Endodermal cell (in vitro differentiated cells): ENCODE measurements at regions not wholly inside any gene's neighbourhood (a gene's known extent, or its start where the extent isn't known, plus 50 kb on each side); places are given as distances from the start of the nearest gene placed in this dataset.

Experiments
- DNase-seq: peaks from one replicate; pipeline ENCODE4 v3.0.0-alpha.2; 2017
- H3K27ac ChIP-seq: 2 replicates; pipeline ENCODE4 v1.5.1; 2013; ENCODE audit warnings: mild to moderate bottlenecking, low read depth, low read length, moderate library complexity
- H3K27me3 ChIP-seq: 2 replicates; pipeline ENCODE4 v1.6.1; 2013; ENCODE audit warnings: mild to moderate bottlenecking, low read length, moderate library complexity; ENCODE audit not compliant: insufficient read depth, control insufficient read depth, poor library complexity, severe bottlenecking
- H3K36me3 ChIP-seq: 2 replicates; pipeline ENCODE4 v1.7.0; 2013; ENCODE audit warnings: mild to moderate bottlenecking, low read length, moderate library complexity; ENCODE audit not compliant: control insufficient read depth, insufficient read depth
- H3K4me1 ChIP-seq: one replicate; pipeline ENCODE4 v1.7.0; 2013; ENCODE audit warnings: low read length; ENCODE audit not compliant: control insufficient read depth, insufficient read depth
- H3K4me3 ChIP-seq: 2 replicates; pipeline ENCODE4 v1.5.1; 2013; ENCODE audit warnings: mild to moderate bottlenecking, low read length, moderate library complexity
- H3K9ac ChIP-seq: 2 replicates; pipeline ENCODE4 v1.6.1; 2013; ENCODE audit warnings: mild to moderate bottlenecking, low read length, moderate library complexity; ENCODE audit not compliant: poor library complexity, severe bottlenecking; ENCODE audit errors: extremely low read depth
- H3K9me3 ChIP-seq: 2 replicates; pipeline ENCODE4 v1.6.1; 2013; ENCODE audit warnings: mild to moderate bottlenecking, low read length, moderate library complexity; ENCODE audit not compliant: control insufficient read depth
- H3K27ac Mint-ChIP-seq: 2 replicates; pipeline ENCODE4 v1.8.0; 2020; ENCODE audit warnings: mixed read lengths
- H3K27me3 Mint-ChIP-seq: 2 replicates; pipeline ENCODE4 v1.8.0; 2021; ENCODE audit warnings: mild to moderate bottlenecking, mixed read lengths; ENCODE audit not compliant: insufficient read depth
- H3K36me3 Mint-ChIP-seq: 2 replicates; pipeline ENCODE4 v1.8.0; 2020; ENCODE audit warnings: low read depth, mixed read lengths
- H3K4me1 Mint-ChIP-seq: 2 replicates; pipeline ENCODE4 v1.8.0; 2020; ENCODE audit warnings: mixed read lengths
- H3K4me3 Mint-ChIP-seq: 2 replicates; pipeline ENCODE4 v1.8.0; 2020; ENCODE audit warnings: mild to moderate bottlenecking, moderate library complexity, mixed read lengths
- H3K9me3 Mint-ChIP-seq: 2 replicates; pipeline ENCODE4 v1.8.0; 2020; ENCODE audit warnings: mild to moderate bottlenecking, mixed read lengths
- WGBS, 2 experiments: methylation state at CpG; one replicate each; pipeline versions ENCODE4 v1.1.5 to v1.1.7; 2013; ENCODE audit warnings: missing lambda C conversion rate in 2 of 2, mixed read lengths in 1 of 2; ENCODE audit not compliant: insufficient coverage in 1 of 2, insufficient read length in 1 of 2; 5-methylcytosine and 5-hydroxymethylcytosine counted together
- TF ChIP-seq, protein P1 (sequence below): fragments of 200-600 bp; sonication (generic); conservative IDR thresholded peaks from 2 replicates; pipeline ENCODE4 v1.5.0; 2021; ENCODE audit warnings: antibody characterized with exemption, mild to moderate bottlenecking

DNA sequence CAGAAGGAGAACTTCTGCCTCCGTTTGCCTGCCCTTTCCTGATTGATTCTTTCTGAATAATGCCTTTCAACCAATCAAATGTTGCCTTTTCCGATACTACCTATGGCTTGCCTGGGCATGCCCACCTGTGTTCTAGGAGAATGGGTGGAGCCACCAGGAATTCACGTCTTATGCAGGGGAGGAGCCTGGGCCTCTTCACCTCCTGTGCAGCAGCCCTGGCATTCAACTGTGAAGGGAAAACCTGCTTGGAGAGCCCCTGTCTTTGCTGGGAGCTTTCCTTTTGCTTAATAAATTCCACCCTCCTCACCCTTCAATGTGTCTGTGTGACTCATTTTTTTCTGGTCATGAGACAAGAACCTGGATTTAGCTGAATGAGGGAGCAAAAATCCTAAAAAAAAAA, 730.7 kb downstream of the UQCRFS1 start:
- Histone ChIP-seq H3K36me3 (no peaks in the 10 kb centered on the region), H3K9ac (no peak overlapping the region), H3K27ac (no peak overlapping the region), H3K9me3 (no peaks in the 10 kb centered on the region), H3K4me1 (no peaks in the 10 kb centered on the region), H3K4me3 (no peak overlapping the region), H3K27me3 (no peaks in the 10 kb centered on the region)
- H3K27ac Mint-ChIP-seq, result no peak overlapping the region
- peaks cover 2% of the 10 kb centered on the region for H3K4me1 Mint-ChIP-seq
- H3K4me3 Mint-ChIP-seq, result no peak overlapping the region
- no peaks in the 10 kb centered on the region for H3K9me3 Mint-ChIP-seq
- H3K27me3 Mint-ChIP-seq, result no peaks in the 10 kb centered on the region
- no peaks in the 10 kb centered on the region for H3K36me3 Mint-ChIP-seq
- TF ChIP-seq, protein P1, sequence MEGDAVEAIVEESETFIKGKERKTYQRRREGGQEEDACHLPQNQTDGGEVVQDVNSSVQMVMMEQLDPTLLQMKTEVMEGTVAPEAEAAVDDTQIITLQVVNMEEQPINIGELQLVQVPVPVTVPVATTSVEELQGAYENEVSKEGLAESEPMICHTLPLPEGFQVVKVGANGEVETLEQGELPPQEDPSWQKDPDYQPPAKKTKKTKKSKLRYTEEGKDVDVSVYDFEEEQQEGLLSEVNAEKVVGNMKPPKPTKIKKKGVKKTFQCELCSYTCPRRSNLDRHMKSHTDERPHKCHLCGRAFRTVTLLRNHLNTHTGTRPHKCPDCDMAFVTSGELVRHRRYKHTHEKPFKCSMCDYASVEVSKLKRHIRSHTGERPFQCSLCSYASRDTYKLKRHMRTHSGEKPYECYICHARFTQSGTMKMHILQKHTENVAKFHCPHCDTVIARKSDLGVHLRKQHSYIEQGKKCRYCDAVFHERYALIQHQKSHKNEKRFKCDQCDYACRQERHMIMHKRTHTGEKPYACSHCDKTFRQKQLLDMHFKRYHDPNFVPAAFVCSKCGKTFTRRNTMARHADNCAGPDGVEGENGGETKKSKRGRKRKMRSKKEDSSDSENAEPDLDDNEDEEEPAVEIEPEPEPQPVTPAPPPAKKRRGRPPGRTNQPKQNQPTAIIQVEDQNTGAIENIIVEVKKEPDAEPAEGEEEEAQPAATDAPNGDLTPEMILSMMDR, result no peak
- 79 to 82% methylated on average over 3 of the region's 3 CpGs for WGBS, 2 experiments
- peak; percentile 78 for DNase-seq

DNA sequence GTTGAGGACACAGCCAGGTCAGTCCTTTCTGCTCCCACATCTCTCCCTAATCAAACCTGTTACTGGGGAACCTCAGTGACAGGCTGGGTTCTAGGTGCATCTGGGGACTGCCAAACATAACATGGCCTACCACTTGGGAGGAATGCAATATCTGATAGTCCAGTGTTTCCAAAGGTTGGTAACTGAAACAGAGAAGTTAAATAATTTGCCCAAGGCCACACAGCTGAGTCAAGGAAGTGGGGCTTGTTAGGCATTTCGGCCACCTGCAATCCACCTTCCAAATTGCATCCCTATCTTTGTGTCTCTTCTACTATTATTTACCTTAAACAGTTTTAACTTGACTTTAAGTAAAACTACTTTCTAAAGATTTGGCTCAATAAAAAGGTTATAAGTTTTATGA, 731.3 kb downstream of the UQCRFS1 start:
- Histone ChIP-seq H3K36me3 (no peaks in the 10 kb centered on the region), H3K4me3 (no peak overlapping the region), H3K27ac (no peak overlapping the region), H3K9ac (no peak overlapping the region), H3K4me1 (no peaks in the 10 kb centered on the region), H3K27me3 (no peaks in the 10 kb centered on the region), H3K9me3 (no peaks in the 10 kb centered on the region)
- Mint-ChIP-seq H3K4me1 (peaks cover 2% of the 10 kb centered on the region), H3K36me3 (no peaks in the 10 kb centered on the region), H3K4me3 (no peak overlapping the region), H3K27me3 (no peaks in the 10 kb centered on the region), H3K27ac (no peak overlapping the region), H3K9me3 (no peaks in the 10 kb centered on the region)
- TF ChIP-seq, protein P1, result no peak
- no peak for DNase-seq
- 95% methylated on average over 1 of the region's 1 CpG; no CpG with 5 or more reads in 1 of the 2 experiments for WGBS, 2 experiments

DNA sequence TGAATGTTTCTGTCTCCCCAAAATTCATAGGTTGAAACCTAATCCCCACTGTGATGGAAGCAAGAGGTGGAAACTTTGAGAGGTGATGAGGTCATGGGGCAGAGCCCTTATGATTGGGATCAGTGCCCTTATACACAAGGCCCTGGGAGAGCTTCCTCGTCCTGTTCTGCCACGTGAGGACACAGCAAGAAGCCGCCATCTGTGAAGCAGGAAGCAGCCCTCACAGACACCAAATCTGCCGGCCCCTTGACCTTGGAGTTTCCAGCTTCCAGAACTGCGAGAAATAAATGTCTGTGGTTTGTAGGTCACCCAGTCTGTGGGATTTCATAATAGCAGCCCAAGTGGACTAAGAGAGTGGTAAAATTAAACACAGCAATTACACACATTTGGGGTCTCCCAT, 737.4 kb downstream of the UQCRFS1 start:
- H3K27me3 Mint-ChIP-seq, result no peaks in the 10 kb centered on the region
- Histone ChIP-seq H3K4me3 (no peak overlapping the region), H3K9me3 (no peaks in the 10 kb centered on the region), H3K36me3 (no peaks in the 10 kb centered on the region), H3K9ac (no peak overlapping the region), H3K4me1 (no peaks in the 10 kb centered on the region), H3K27ac (no peak overlapping the region), H3K27me3 (no peaks in the 10 kb centered on the region)
- WGBS, 2 experiments, result 88 to 89% methylated on average over 3 to 5 of the region's 5 CpGs
- H3K9me3 Mint-ChIP-seq, result no peaks in the 10 kb centered on the region
- no peak overlapping the region for H3K27ac Mint-ChIP-seq
- H3K4me1 Mint-ChIP-seq, result peaks cover 2% of the 10 kb centered on the region
- no peak for DNase-seq
- no peak overlapping the region for H3K4me3 Mint-ChIP-seq
- TF ChIP-seq, protein P1, result no peak
- no peaks in the 10 kb centered on the region for H3K36me3 Mint-ChIP-seq
